Spinal cord (tissue), 9 donors: ENCODE measurements at regions not wholly inside any gene's neighbourhood (a gene's known extent, or its start where the extent isn't known, plus 50 kb on each side); places are given as distances from the start of the nearest gene placed in this dataset.

Source experiments
- DNase-seq, 6 donors: peaks; one replicate each; pipeline versions ENCODE4 v3.0.0 to v3.0.0-alpha.2; 2013 to 2015; ENCODE audit warnings: low spot score in 6 of 6, low read depth in 4 of 6
- H3K27ac ChIP-seq: one replicate; pipeline ENCODE4 v1.5.1; 2013; ENCODE audit warnings: low read depth, low read length, control low read depth
- H3K27me3 ChIP-seq: one replicate; pipeline ENCODE4 v1.6.1; 2013; ENCODE audit warnings: low read length; ENCODE audit not compliant: control insufficient read depth, insufficient read depth
- H3K36me3 ChIP-seq: one replicate; pipeline ENCODE4 v1.6.1; 2013; ENCODE audit warnings: low read length; ENCODE audit not compliant: control insufficient read depth, insufficient read depth
- H3K4me1 ChIP-seq: one replicate; pipeline ENCODE4 v1.6.1; 2013; ENCODE audit warnings: low read length; ENCODE audit not compliant: control insufficient read depth, insufficient read depth
- H3K4me3 ChIP-seq: one replicate; pipeline ENCODE4 v1.5.1; 2013; ENCODE audit warnings: low read depth, low read length, control low read depth
- H3K9me3 ChIP-seq: one replicate; pipeline ENCODE4 v1.6.1; 2013; ENCODE audit warnings: low read length; ENCODE audit not compliant: control insufficient read depth, insufficient read depth
- WGBS: methylation state at CpG from one replicate; pipeline ENCODE4 v1.1.5; 2013; ENCODE audit warnings: missing lambda C conversion rate; ENCODE audit not compliant: insufficient coverage; 5-methylcytosine and 5-hydroxymethylcytosine counted together
- donor health status: healthy.

- H3K27me3 ChIP-seq = no peaks in the 10 kb centered on the region
Measured at GRCh38 chr7:12085516-12085915, 125.6 kb upstream of the TMEM106B start.

GRCh38 chr7:12089951-12090756 is 120.9 kb upstream of the TMEM106B start:
- WGBS = 85% methylated on average over 8 of the region's 9 CpGs
- no peaks in the 10 kb centered on the region for H3K9me3 ChIP-seq
- H3K4me3 ChIP-seq = no peak overlapping the region
- no peaks in the 10 kb centered on the region for H3K27me3 ChIP-seq
- no peaks in the 10 kb centered on the region for H3K4me1 ChIP-seq
- no peak overlapping the region for H3K27ac ChIP-seq
- H3K36me3 ChIP-seq = no peaks in the 10 kb centered on the region
- DNase-seq = no peak

More at GRCh38 chr7:12085516-12085915, 125.6 kb upstream of the TMEM106B start:
- Histone ChIP-seq H3K4me1 (no peaks in the 10 kb centered on the region), H3K27ac (no peak overlapping the region), H3K9me3 (no peaks in the 10 kb centered on the region), H3K4me3 (no peak overlapping the region), H3K36me3 (no peaks in the 10 kb centered on the region)
- no peak for DNase-seq
- no CpG with 5 or more reads among the region's 1 CpG for WGBS

- Histone ChIP-seq H3K4me3 (no peak overlapping the region), H3K27me3 (no peaks in the 10 kb centered on the region), H3K9me3 (no peaks in the 10 kb centered on the region), H3K4me1 (no peaks in the 10 kb centered on the region), H3K27ac (no peak overlapping the region), H3K36me3 (no peaks in the 10 kb centered on the region)
- DNase-seq = no peak
- WGBS = 90% methylated on average over 5 of the region's 5 CpGs
Measured at GRCh38 chr7:12090757-12091221, 120.3 kb upstream of the TMEM106B start.

- H3K27me3 ChIP-seq = no peaks in the 10 kb centered on the region
- DNase-seq = peak in 2 of 6 donors; percentile 35 to 54
- H3K9me3 ChIP-seq = no peaks in the 10 kb centered on the region
- no peak overlapping the region for H3K4me3 ChIP-seq
- H3K36me3 ChIP-seq = no peaks in the 10 kb centered on the region
- H3K4me1 ChIP-seq = no peaks in the 10 kb centered on the region
- 70% methylated on average over 4 of the region's 4 CpGs for WGBS
- H3K27ac ChIP-seq = no peak overlapping the region
Measured at GRCh38 chr7:12091231-12091630, 119.9 kb upstream of the TMEM106B start.

GRCh38 chr7:12092499-12093130 is 118.5 kb upstream of the TMEM106B start:
- no peaks in the 10 kb centered on the region for H3K9me3 ChIP-seq
- H3K27me3 ChIP-seq = no peaks in the 10 kb centered on the region
- H3K4me1 ChIP-seq = no peaks in the 10 kb centered on the region
- 83% methylated on average over 1 of the region's 5 CpGs for WGBS
- no peak overlapping the region for H3K27ac ChIP-seq
- no peak for DNase-seq
- no peaks in the 10 kb centered on the region for H3K36me3 ChIP-seq
- H3K4me3 ChIP-seq = no peak overlapping the region

- H3K36me3 ChIP-seq = no peaks in the 10 kb centered on the region
- H3K27me3 ChIP-seq = no peaks in the 10 kb centered on the region
- no peak overlapping the region for H3K4me3 ChIP-seq
- no peak overlapping the region for H3K27ac ChIP-seq
- WGBS = no CpG with 5 or more reads among the region's 1 CpG
- H3K4me1 ChIP-seq = no peaks in the 10 kb centered on the region
- no peaks in the 10 kb centered on the region for H3K9me3 ChIP-seq
- peak in 1 of 6 donors; percentile 31 for DNase-seq
Measured at GRCh38 chr7:12093365-12093764, 117.7 kb upstream of the TMEM106B start.

GRCh38 chr7:12094365-12094921 is 116.7 kb upstream of the TMEM106B start:
- Histone ChIP-seq H3K4me1 (no peaks in the 10 kb centered on the region), H3K4me3 (no peak overlapping the region), H3K9me3 (no peaks in the 10 kb centered on the region), H3K27ac (no peak overlapping the region), H3K27me3 (no peaks in the 10 kb centered on the region), H3K36me3 (no peaks in the 10 kb centered on the region)
- 0% methylated on average over 1 of the region's 4 CpGs for WGBS
- no peak for DNase-seq

GRCh38 chr7:12102126-12102525 is 109.0 kb upstream of the TMEM106B start:
- no peaks in the 10 kb centered on the region for H3K9me3 ChIP-seq
- H3K4me1 ChIP-seq = no peaks in the 10 kb centered on the region
- no peak overlapping the region for H3K27ac ChIP-seq
- no peak for DNase-seq
- H3K4me3 ChIP-seq = no peak overlapping the region
- H3K36me3 ChIP-seq = no peaks in the 10 kb centered on the region
- no peaks in the 10 kb centered on the region for H3K27me3 ChIP-seq
- WGBS = 60% methylated on average over 1 of the region's 3 CpGs

GRCh38 chr7:12102527-12102926 is 108.6 kb upstream of the TMEM106B start:
- WGBS = no CpG with 5 or more reads among the region's 3 CpGs
- H3K27me3 ChIP-seq = no peaks in the 10 kb centered on the region
- no peaks in the 10 kb centered on the region for H3K4me1 ChIP-seq
- no peaks in the 10 kb centered on the region for H3K36me3 ChIP-seq
- no peaks in the 10 kb centered on the region for H3K9me3 ChIP-seq
- DNase-seq = no peak
- no peak overlapping the region for H3K4me3 ChIP-seq
- H3K27ac ChIP-seq = no peak overlapping the region
